Right atrium auricular region (tissue), 2 donors: ENCODE measurements at regions not wholly inside any gene's neighbourhood (a gene's known extent, or its start where the extent isn't known, plus 50 kb on each side); places are given as distances from the start of the nearest gene placed in this dataset.

ENCODE experiments used
- DNase-seq: peaks from one replicate; pipeline ENCODE4 v3.0.0-alpha.2; 2019; ENCODE audit warnings: low spot score
- H3K27ac ChIP-seq, 2 donors: fragments of 200-600 bp; sonication (generic); 1 replicate in 1 of 2; 2 replicates in 1 of 2; pipeline ENCODE4 v1.5.1; 2016 to 2019
- H3K27me3 ChIP-seq, 2 donors: fragments of 200-600 bp; sonication (generic); one replicate each; pipeline versions ENCODE4 v1.5.1 to v1.6.0; 2017 to 2019
- H3K36me3 ChIP-seq: fragments of 200-600 bp; sonication (generic); one replicate; pipeline ENCODE4 v1.5.1; 2016
- H3K4me1 ChIP-seq, 2 donors: fragments of 200-600 bp; sonication (generic); one replicate each; pipeline versions ENCODE4 v1.5.1 to v1.6.0; 2017 to 2019
- H3K4me3 ChIP-seq, 2 donors: fragments of 200-600 bp; sonication (generic); 1 replicate in 1 of 2; 2 replicates in 1 of 2; pipeline ENCODE4 v1.5.1; 2017 to 2019; ENCODE audit warnings: mild to moderate bottlenecking in 1 of 2, moderate library complexity in 1 of 2
- H3K9me3 ChIP-seq, 2 donors: fragments of 200-600 bp; sonication (generic); one replicate each; pipeline ENCODE4 v1.5.1; 2019
- TF ChIP-seq, protein P1 (sequence below), 2 donors: fragments of 200-600 bp; sonication (generic); IDR thresholded peaks; one replicate each; pipeline ENCODE4 v1.5.1; 2019; ENCODE audit warnings: antibody characterized with exemption in 2 of 2

DNA sequence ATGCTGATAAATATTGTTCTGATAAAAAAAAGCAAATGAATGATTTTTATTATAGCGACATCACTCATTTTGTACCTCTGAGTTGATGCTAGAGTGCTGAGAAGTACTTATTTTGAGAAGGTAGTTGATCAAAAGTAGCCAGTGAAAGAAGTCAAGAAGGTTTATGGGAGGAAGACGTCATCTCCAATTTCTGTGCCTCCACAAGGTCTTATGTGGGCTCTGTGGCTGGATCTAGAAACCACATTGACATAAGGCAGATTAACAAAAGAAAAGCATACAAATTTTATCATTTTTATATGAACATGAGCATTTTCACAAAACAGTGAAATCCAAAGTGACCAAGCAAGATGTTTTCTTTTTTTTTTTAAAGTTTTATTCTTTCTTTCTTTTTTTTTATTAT is 289.5 kb upstream of the FAR2 start:
- Histone ChIP-seq H3K9me3 (no peaks in the 10 kb centered on the region), H3K4me3 (no peak overlapping the region), H3K27ac (no peak overlapping the region), H3K36me3 (no peaks in the 10 kb centered on the region), H3K4me1 (no peaks in the 10 kb centered on the region), H3K27me3 (no peaks in the 10 kb centered on the region)
- TF ChIP-seq, protein P1, sequence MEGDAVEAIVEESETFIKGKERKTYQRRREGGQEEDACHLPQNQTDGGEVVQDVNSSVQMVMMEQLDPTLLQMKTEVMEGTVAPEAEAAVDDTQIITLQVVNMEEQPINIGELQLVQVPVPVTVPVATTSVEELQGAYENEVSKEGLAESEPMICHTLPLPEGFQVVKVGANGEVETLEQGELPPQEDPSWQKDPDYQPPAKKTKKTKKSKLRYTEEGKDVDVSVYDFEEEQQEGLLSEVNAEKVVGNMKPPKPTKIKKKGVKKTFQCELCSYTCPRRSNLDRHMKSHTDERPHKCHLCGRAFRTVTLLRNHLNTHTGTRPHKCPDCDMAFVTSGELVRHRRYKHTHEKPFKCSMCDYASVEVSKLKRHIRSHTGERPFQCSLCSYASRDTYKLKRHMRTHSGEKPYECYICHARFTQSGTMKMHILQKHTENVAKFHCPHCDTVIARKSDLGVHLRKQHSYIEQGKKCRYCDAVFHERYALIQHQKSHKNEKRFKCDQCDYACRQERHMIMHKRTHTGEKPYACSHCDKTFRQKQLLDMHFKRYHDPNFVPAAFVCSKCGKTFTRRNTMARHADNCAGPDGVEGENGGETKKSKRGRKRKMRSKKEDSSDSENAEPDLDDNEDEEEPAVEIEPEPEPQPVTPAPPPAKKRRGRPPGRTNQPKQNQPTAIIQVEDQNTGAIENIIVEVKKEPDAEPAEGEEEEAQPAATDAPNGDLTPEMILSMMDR (IDR thresholded peaks at IDR 0.05): no peak
- no peak for DNase-seq

DNA sequence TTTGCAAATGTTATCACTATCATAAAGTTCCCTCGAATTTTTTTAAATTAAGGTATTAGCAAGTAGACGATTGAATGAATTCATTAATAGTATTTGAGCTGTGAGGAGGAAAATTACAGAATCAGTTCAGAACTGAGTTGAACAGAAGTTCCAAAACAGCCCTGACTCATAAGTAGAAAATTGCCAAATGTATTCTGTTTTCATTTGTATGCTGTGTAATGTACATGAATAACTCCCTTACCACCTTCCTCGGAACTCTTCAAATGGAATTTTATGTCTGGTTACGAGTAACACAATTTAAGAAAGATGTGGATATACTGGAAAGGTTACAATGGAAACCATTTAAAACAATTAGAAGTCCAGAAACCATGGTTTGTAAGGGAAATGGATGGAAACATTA is 283.3 kb upstream of the FAR2 start:
- DNase-seq: no peak
- Histone ChIP-seq H3K27ac (no peak overlapping the region), H3K36me3 (no peaks in the 10 kb centered on the region), H3K4me1 (no peaks in the 10 kb centered on the region), H3K27me3 (no peaks in the 10 kb centered on the region), H3K9me3 (no peaks in the 10 kb centered on the region), H3K4me3 (no peak overlapping the region)
- TF ChIP-seq, protein P1 (IDR thresholded peaks at IDR 0.05): no peak

- Histone ChIP-seq H3K4me3 (no peak overlapping the region), H3K27ac (no peak overlapping the region), H3K9me3 (no peaks in the 10 kb centered on the region), H3K4me1 (no peaks in the 10 kb centered on the region), H3K27me3 (no peaks in the 10 kb centered on the region), H3K36me3 (no peaks in the 10 kb centered on the region)
- no peak for DNase-seq
- TF ChIP-seq, protein P1 (IDR thresholded peaks at IDR 0.05): no peak
Measured at GRCh38 chr12:28866296-28866695, 282.8 kb upstream of the FAR2 start.

- Histone ChIP-seq H3K36me3 (no peaks in the 10 kb centered on the region), H3K9me3 (no peaks in the 10 kb centered on the region), H3K4me3 (no peak overlapping the region), H3K4me1 (no peaks in the 10 kb centered on the region), H3K27ac (no peak overlapping the region), H3K27me3 (no peaks in the 10 kb centered on the region)
- no peak for DNase-seq
- TF ChIP-seq, protein P1 (IDR thresholded peaks at IDR 0.05): no peak
Measured at GRCh38 chr12:28866715-28867503, 282.2 kb upstream of the FAR2 start.

DNA sequence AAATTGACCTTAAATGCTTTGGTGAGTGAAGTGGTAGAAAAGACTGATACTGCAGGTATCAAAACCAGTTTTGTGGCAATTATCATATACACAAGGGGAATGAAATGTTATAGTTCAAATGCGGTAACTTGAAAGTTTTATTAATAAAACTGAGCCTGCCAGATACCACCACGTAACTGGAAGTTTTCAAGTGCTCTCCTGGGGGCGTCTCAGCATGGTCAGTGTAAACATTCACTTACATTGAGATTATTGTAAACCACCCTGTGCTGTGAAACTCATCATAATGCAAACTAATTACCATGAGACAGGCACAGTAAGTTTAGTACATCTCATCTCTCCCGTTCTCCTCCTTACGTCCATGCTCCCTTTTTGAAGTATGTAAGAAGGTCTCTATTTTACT is 280.7 kb upstream of the FAR2 start:
- no peaks in the 10 kb centered on the region for H3K4me1 ChIP-seq
- TF ChIP-seq, protein P1 (IDR thresholded peaks at IDR 0.05): no peak
- no peak for DNase-seq
- H3K9me3 ChIP-seq: no peaks in the 10 kb centered on the region
- H3K27me3 ChIP-seq: no peaks in the 10 kb centered on the region
- no peak overlapping the region for H3K27ac ChIP-seq
- no peaks in the 10 kb centered on the region for H3K36me3 ChIP-seq
- H3K4me3 ChIP-seq: no peak overlapping the region

DNA sequence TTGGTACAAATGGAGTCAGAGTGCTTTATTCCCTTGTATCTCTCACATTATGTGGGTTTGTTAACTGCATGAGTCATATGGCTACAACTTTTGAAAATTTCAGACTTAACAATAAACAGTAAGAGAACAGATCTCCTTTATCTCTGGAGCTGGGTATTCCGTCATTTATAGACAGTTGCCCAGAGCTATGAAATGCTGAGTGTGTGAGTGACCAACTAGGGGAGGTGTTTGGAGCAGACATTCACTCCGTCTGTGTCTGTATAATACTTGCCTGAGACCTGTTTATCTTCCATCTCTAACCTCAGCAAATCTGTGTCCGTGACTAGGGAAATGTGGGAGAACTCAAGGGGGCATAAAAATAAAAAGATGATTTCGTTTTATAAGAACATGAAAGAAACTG is 279.9 kb upstream of the FAR2 start:
- TF ChIP-seq, protein P1 (IDR thresholded peaks at IDR 0.05): no peak

More for the DNA sequence above, 279.9 kb upstream of the FAR2 start:
- no peak for DNase-seq
- Histone ChIP-seq H3K27me3 (no peaks in the 10 kb centered on the region), H3K9me3 (no peaks in the 10 kb centered on the region), H3K4me3 (no peak overlapping the region), H3K36me3 (no peaks in the 10 kb centered on the region), H3K4me1 (no peaks in the 10 kb centered on the region), H3K27ac (no peak overlapping the region)
